Retina (tissue), 1 donor: ENCODE measurements at regions not wholly inside any gene's neighbourhood (a gene's known extent, or its start where the extent isn't known, plus 50 kb on each side); places are given as distances from the start of the nearest gene placed in this dataset.
"Not testable (repeated sequence)": the region's sequence is repeated elsewhere in the genome, so short reads cannot be mapped to it uniquely, and the experiment has no call there.

Source experiments
- DNase-seq: peaks from one replicate; pipeline ENCODE4 v3.0.0-alpha.2; 2016

GRCh38 chr1:170377896-170378634 lies 153.9 kb upstream of the GORAB start:
- no peak for DNase-seq

- no peak for DNase-seq
Measured at GRCh38 chr1:170385750-170386149, 146.2 kb upstream of the GORAB start.

- DNase-seq: no peak
Measured at GRCh38 chr1:170388489-170388888, 143.5 kb upstream of the GORAB start.

- DNase-seq: no peak
Measured at GRCh38 chr1:170395149-170395548, 136.8 kb upstream of the GORAB start.

- no peak for DNase-seq
Measured at GRCh38 chr1:170397061-170397460, 134.9 kb upstream of the GORAB start.

- no peak for DNase-seq
Measured at GRCh38 chr1:170402476-170403311, 129.3 kb upstream of the GORAB start.

GRCh38 chr1:170407138-170407537 lies 124.8 kb upstream of the GORAB start:
- no peak for DNase-seq

GRCh38 chr1:170407581-170407980 lies 124.4 kb upstream of the GORAB start:
- DNase-seq: no peak

- DNase-seq: no peak
Measured at GRCh38 chr1:170410401-170411166, 121.4 kb upstream of the GORAB start.

- DNase-seq: no peak
Measured at GRCh38 chr1:170414989-170415709, 116.8 kb upstream of the GORAB start.

GRCh38 chr1:170415710-170416372 lies 116.1 kb upstream of the GORAB start:
- no peak for DNase-seq

- no peak for DNase-seq
Measured at GRCh38 chr1:170424346-170424745, 107.6 kb upstream of the GORAB start.

- DNase-seq: no peak
Measured at GRCh38 chr1:170426596-170426995, 105.4 kb upstream of the GORAB start.

GRCh38 chr1:170427002-170427401 lies 105.0 kb upstream of the GORAB start:
- not testable (repeated sequence) for DNase-seq

GRCh38 chr1:170436928-170437327 lies 95.0 kb upstream of the GORAB start:
- DNase-seq: no peak

GRCh38 chr1:170445096-170445495 lies 86.9 kb upstream of the GORAB start:
- no peak for DNase-seq

GRCh38 chr1:170448661-170449158 lies 83.3 kb upstream of the GORAB start:
- no peak for DNase-seq

- DNase-seq: not testable (repeated sequence)
Measured at GRCh38 chr1:170457325-170458050, 74.5 kb upstream of the GORAB start.

GRCh38 chr1:170460001-170460400 lies 72.0 kb upstream of the GORAB start:
- DNase-seq: no peak

- no peak for DNase-seq
Measured at GRCh38 chr1:170460414-170461155, 71.4 kb upstream of the GORAB start.
